Rectal smooth muscle tissue (tissue), 1 donor: ENCODE measurements at regions not wholly inside any gene's neighbourhood (a gene's known extent, or its start where the extent isn't known, plus 50 kb on each side); places are given as distances from the start of the nearest gene placed in this dataset.

Source experiments
- H3K27ac ChIP-seq: one replicate; pipeline ENCODE4 v1.7.0; 2013; ENCODE audit warnings: low read depth, low read length, inconsistent platforms
- H3K27me3 ChIP-seq: one replicate; pipeline ENCODE4 v1.7.0; 2013; ENCODE audit warnings: low read length; ENCODE audit not compliant: control insufficient read depth, insufficient read depth
- H3K36me3 ChIP-seq: one replicate; pipeline ENCODE4 v1.7.0; 2013; ENCODE audit warnings: low read length; ENCODE audit not compliant: control insufficient read depth, insufficient read depth
- H3K4me1 ChIP-seq: one replicate; pipeline ENCODE4 v1.7.0; 2013; ENCODE audit warnings: low read length; ENCODE audit not compliant: control insufficient read depth, insufficient read depth
- H3K4me3 ChIP-seq: one replicate; pipeline ENCODE4 v1.7.0; 2013; ENCODE audit warnings: low read length
- H3K9ac ChIP-seq: one replicate; pipeline ENCODE4 v1.7.0; 2013; ENCODE audit warnings: low read length

GRCh38 chr3:67094774-67095173 lies 96.7 kb downstream of the KBTBD8 start:
- Histone ChIP-seq H3K4me1 (peaks cover 12% of the 10 kb centered on the region), H3K4me3 (no peak overlapping the region), H3K27ac (peak overlapping the region; percentile 51), H3K36me3 (no peaks in the 10 kb centered on the region), H3K9ac (no peak overlapping the region), H3K27me3 (no peaks in the 10 kb centered on the region)

DNA sequence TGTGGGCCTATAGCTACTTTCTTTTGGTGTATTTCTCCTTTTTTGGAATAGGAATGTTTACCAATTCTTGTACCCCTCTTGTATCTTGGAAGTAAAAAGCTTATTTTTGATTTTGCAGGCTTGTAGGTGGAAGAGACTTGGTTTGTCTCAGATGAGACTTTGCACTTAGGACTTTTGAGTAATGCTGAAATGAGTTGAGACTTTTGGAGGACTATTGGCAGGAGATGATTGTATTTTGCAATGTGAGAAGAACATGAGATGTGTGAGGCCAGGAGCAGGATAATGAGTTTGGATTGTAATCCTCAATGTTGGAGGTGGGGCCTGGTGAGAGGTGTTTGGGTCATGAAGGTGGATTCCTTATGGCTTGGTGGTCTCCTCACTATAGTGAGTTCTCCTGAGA lies 106.3 kb downstream of the KBTBD8 start:
- no peak overlapping the region for H3K9ac ChIP-seq
- H3K4me3 ChIP-seq: no peak overlapping the region
- H3K4me1 ChIP-seq: no peaks in the 10 kb centered on the region
- no peaks in the 10 kb centered on the region for H3K27me3 ChIP-seq
- no peak overlapping the region for H3K27ac ChIP-seq
- no peaks in the 10 kb centered on the region for H3K36me3 ChIP-seq

DNA sequence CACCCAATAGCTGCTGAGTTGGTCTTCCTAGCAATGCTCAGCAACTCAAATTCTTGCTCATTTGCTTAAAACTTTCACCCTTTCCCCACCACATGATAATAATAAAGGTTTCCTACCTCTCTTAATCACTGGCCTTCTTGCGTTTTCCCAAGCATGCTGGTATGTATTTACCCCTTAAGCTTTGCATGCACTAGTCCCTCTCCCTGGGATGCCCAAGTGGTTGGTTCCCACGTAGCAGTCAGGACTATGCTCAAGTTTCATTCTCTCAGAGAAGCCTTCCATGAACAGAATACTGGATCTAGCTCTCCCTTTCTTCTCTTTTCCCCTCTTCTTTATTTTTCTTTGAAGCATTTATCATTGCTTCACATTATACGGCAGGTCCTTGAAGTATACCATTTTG lies 108.8 kb downstream of the KBTBD8 start:
- Histone ChIP-seq H3K9ac (no peak overlapping the region), H3K4me1 (no peaks in the 10 kb centered on the region), H3K4me3 (no peak overlapping the region), H3K27ac (no peak overlapping the region), H3K36me3 (no peaks in the 10 kb centered on the region), H3K27me3 (no peaks in the 10 kb centered on the region)

DNA sequence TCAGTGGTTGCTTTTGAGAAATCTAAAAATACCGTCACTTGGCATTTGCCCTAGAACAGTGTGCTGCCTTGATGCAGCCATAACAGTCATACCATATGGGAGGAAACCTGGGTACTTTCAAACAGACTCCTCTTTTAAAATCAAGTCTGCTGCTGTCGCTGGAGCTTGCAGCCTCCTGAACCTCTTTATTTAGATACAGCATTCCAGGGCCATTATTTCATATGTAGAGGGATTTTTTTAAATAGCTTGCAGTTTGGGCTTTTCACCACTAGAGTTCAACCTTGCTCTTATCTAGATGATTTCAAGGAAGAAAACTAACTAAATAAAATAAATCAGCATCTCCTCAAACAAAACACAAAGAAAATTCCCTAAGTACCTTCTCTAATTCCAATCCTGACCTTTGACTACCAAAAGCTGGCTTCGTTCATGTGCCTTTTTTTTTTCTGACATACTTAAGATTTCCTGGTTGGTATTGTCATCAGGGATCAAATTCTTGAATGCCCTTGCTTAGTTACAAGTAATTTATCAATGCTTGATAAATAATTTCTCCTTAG lies 111.6 kb downstream of the KBTBD8 start:
- no peak overlapping the region for H3K9ac ChIP-seq
- no peak overlapping the region for H3K27ac ChIP-seq

GRCh38 chr3:67113802-67114407 lies 115.8 kb downstream of the KBTBD8 start:
- no peak overlapping the region for H3K27ac ChIP-seq

More for the DNA sequence above, 111.6 kb downstream of the KBTBD8 start:
- Histone ChIP-seq H3K27me3 (no peaks in the 10 kb centered on the region), H3K4me3 (no peak overlapping the region), H3K36me3 (no peaks in the 10 kb centered on the region), H3K4me1 (peaks cover 2% of the 10 kb centered on the region)

GRCh38 chr3:67118122-67118521 lies 120.0 kb downstream of the KBTBD8 start:
- Histone ChIP-seq H3K36me3 (no peaks in the 10 kb centered on the region), H3K27ac (no peak overlapping the region), H3K4me1 (peaks cover 2% of the 10 kb centered on the region), H3K27me3 (no peaks in the 10 kb centered on the region), H3K4me3 (no peak overlapping the region), H3K9ac (no peak overlapping the region)

More at GRCh38 chr3:67113802-67114407, 115.8 kb downstream of the KBTBD8 start:
- H3K9ac ChIP-seq: no peak overlapping the region
- no peak overlapping the region for H3K4me3 ChIP-seq
- no peaks in the 10 kb centered on the region for H3K36me3 ChIP-seq
- peaks cover 2% of the 10 kb centered on the region for H3K4me1 ChIP-seq
- H3K27me3 ChIP-seq: no peaks in the 10 kb centered on the region

GRCh38 chr3:67118635-67119034 lies 120.5 kb downstream of the KBTBD8 start:
- no peak overlapping the region for H3K9ac ChIP-seq
- H3K27ac ChIP-seq: no peak overlapping the region

GRCh38 chr3:67123914-67124313 lies 125.8 kb downstream of the KBTBD8 start:
- no peak overlapping the region for H3K27ac ChIP-seq
- H3K4me1 ChIP-seq: no peaks in the 10 kb centered on the region
- no peak overlapping the region for H3K4me3 ChIP-seq
- H3K36me3 ChIP-seq: no peaks in the 10 kb centered on the region
- no peaks in the 10 kb centered on the region for H3K27me3 ChIP-seq
- H3K9ac ChIP-seq: no peak overlapping the region

More at GRCh38 chr3:67118635-67119034, 120.5 kb downstream of the KBTBD8 start:
- H3K27me3 ChIP-seq: no peaks in the 10 kb centered on the region
- H3K4me1 ChIP-seq: peaks cover 2% of the 10 kb centered on the region
- no peak overlapping the region for H3K4me3 ChIP-seq
- H3K36me3 ChIP-seq: no peaks in the 10 kb centered on the region

DNA sequence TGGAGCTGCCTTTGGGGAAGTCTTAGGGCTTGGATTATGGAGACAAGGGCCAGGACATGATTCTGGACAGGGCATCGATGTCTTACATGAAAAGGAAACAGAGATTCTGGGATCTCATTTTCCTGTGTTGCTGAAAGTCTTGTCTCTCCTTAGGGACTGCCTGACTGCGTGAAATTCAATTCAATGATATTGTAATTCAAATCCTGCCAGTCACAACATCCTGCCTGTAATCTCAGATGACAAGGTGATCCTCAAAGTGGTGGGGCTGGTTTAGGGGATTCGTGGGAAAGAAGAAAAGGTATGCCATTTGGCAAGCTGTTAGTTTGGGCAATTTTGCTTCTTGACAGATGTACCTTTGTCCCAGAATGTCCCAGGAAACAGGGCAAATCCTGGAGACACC lies 129.1 kb downstream of the KBTBD8 start:
- Histone ChIP-seq H3K27ac (no peak overlapping the region), H3K27me3 (no peaks in the 10 kb centered on the region), H3K9ac (no peak overlapping the region), H3K4me1 (no peaks in the 10 kb centered on the region), H3K36me3 (no peaks in the 10 kb centered on the region), H3K4me3 (no peak overlapping the region)

GRCh38 chr3:67142432-67142831 lies 144.3 kb downstream of the KBTBD8 start:
- Histone ChIP-seq H3K4me3 (no peak overlapping the region), H3K27me3 (no peaks in the 10 kb centered on the region), H3K9ac (no peak overlapping the region), H3K36me3 (no peaks in the 10 kb centered on the region), H3K4me1 (no peaks in the 10 kb centered on the region), H3K27ac (no peak overlapping the region)

DNA sequence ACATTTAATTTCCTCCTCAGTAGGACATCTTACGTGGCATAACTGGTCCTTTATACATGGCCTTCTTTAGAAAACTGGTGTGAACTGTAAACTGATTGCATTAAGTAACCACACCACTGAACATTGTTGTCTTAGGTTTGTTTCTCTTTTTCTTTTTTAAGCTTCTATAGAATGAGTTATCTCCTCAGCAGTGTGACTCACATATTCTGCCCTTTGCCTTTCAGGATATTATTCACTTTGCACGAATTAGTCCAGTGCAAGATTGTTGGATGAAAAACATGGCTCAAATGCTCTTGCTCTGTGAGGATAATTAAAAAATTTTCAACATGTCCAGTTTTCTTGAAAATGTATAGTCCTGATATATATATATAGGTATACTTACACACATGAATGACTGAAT lies 147.6 kb downstream of the KBTBD8 start:
- Histone ChIP-seq H3K4me1 (no peaks in the 10 kb centered on the region), H3K27me3 (no peaks in the 10 kb centered on the region), H3K9ac (no peak overlapping the region), H3K27ac (no peak overlapping the region), H3K4me3 (no peak overlapping the region), H3K36me3 (no peaks in the 10 kb centered on the region)

GRCh38 chr3:67154429-67154828 lies 156.3 kb downstream of the KBTBD8 start:
- Histone ChIP-seq H3K9ac (no peak overlapping the region), H3K4me3 (no peak overlapping the region), H3K27ac (no peak overlapping the region), H3K4me1 (no peaks in the 10 kb centered on the region), H3K36me3 (no peaks in the 10 kb centered on the region), H3K27me3 (no peaks in the 10 kb centered on the region)

- H3K4me1 ChIP-seq: no peaks in the 10 kb centered on the region
- H3K4me3 ChIP-seq: no peak overlapping the region
- no peaks in the 10 kb centered on the region for H3K36me3 ChIP-seq
- H3K27ac ChIP-seq: no peak overlapping the region
- H3K9ac ChIP-seq: no peak overlapping the region
- no peaks in the 10 kb centered on the region for H3K27me3 ChIP-seq
Measured at GRCh38 chr3:67167481-67167880, 169.4 kb downstream of the KBTBD8 start.
